Thoracic aorta (tissue), 2 donors: ENCODE measurements at regions not wholly inside any gene's neighbourhood (a gene's known extent, or its start where the extent isn't known, plus 50 kb on each side); places are given as distances from the start of the nearest gene placed in this dataset.

Experiments
- ATAC-seq: fragments of 150-250 bp; one replicate; pipeline ENCODE4 v1.8.0; 2017; ENCODE audit warnings: low read depth; ENCODE audit not compliant: insufficient number of reproducible peaks, low FRiP score
- DNase-seq: peaks from one replicate; pipeline ENCODE4 v3.0.0-alpha.2; 2020; ENCODE audit warnings: low spot score
- H3K27ac ChIP-seq, 2 donors: fragments of 200-600 bp; sonication (generic); 1 replicate in 1 of 2; 2 replicates in 1 of 2; pipeline ENCODE4 v1.5.1; 2016; ENCODE audit warnings: mild to moderate bottlenecking in 2 of 2, moderate library complexity in 2 of 2
- H3K27me3 ChIP-seq: fragments of 200-600 bp; sonication (generic); replicated peaks from 2 replicates; pipeline ENCODE4 v1.6.0; 2016; ENCODE audit warnings: mild to moderate bottlenecking; ENCODE audit not compliant: insufficient read depth
- H3K36me3 ChIP-seq: fragments of 200-600 bp; sonication (generic); one replicate; pipeline ENCODE4 v1.5.1; 2016
- H3K4me1 ChIP-seq, 2 donors: fragments of 200-600 bp; sonication (generic); 1 replicate in 1 of 2; 2 replicates in 1 of 2; pipeline versions ENCODE4 v1.5.1 to v1.6.0; 2016; ENCODE audit warnings: low read depth in 2 of 2, mild to moderate bottlenecking in 1 of 2; ENCODE audit not compliant: control insufficient read depth in 1 of 2
- H3K4me3 ChIP-seq: fragments of 200-600 bp; sonication (generic); 2 replicates; pipeline ENCODE4 v1.5.1; 2016; ENCODE audit warnings: mild to moderate bottlenecking
- H3K9me3 ChIP-seq: fragments of 200-600 bp; sonication (generic); 2 replicates; pipeline ENCODE4 v1.5.1; 2016
- TF ChIP-seq, protein P1 (sequence below): fragments of 200-600 bp; sonication (generic); IDR thresholded peaks from one replicate; pipeline ENCODE4 v1.5.1; 2019; ENCODE audit warnings: antibody characterized with exemption

DNA sequence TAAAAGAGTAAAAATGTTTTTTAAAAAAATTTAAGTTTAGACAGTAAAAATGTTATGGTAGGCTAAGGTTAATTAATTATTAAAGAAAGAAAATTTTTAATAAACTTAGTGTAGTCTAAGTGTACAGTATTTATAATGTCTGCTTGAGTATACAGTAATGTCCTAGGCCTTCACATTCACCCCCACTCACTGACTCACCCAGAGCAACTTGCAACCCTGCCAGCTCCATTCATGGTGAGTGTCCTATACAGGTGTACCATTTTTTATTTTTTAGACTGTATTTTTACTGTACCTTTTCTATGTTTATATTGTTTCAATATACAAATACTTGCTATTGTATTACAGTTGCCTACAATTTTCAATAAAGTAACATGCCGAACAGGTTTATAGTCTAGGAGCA, 234.1 kb downstream of the AUH start:
- Histone ChIP-seq H3K27me3 (no peaks in the 10 kb centered on the region), H3K27ac (no peak overlapping the region), H3K4me3 (no peak overlapping the region), H3K36me3 (no peaks in the 10 kb centered on the region), H3K9me3 (no peaks in the 10 kb centered on the region), H3K4me1 (no peaks in the 10 kb centered on the region)
- DNase-seq (no peak), ATAC-seq (no peak)
- TF ChIP-seq, protein P1, sequence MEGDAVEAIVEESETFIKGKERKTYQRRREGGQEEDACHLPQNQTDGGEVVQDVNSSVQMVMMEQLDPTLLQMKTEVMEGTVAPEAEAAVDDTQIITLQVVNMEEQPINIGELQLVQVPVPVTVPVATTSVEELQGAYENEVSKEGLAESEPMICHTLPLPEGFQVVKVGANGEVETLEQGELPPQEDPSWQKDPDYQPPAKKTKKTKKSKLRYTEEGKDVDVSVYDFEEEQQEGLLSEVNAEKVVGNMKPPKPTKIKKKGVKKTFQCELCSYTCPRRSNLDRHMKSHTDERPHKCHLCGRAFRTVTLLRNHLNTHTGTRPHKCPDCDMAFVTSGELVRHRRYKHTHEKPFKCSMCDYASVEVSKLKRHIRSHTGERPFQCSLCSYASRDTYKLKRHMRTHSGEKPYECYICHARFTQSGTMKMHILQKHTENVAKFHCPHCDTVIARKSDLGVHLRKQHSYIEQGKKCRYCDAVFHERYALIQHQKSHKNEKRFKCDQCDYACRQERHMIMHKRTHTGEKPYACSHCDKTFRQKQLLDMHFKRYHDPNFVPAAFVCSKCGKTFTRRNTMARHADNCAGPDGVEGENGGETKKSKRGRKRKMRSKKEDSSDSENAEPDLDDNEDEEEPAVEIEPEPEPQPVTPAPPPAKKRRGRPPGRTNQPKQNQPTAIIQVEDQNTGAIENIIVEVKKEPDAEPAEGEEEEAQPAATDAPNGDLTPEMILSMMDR, result no peak

DNA sequence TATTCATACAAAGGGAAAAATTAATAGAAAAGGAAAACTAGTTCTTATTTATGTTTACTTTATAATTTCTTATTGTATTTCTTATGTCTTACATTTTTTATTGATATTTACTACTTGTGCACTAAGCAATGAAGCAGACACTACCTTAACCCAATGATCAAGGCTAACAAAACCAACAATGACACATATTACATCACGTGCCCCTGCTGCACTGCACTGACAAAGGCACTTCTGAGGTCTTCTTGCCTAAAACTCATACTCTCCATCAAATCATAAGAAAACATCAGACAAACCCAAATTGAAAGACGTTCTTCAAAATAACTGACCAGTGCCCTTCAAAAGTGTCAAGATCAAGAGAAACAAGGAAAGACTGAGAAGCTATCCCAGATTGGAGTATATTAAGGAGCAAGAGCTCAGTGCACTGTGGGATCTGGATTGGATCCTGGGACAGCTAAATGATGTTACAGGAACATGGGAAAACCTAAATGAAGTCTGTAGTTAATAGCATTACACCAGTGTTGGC, 230.9 kb downstream of the AUH start:
- TF ChIP-seq, protein P1, result no peak
- H3K27ac ChIP-seq, result no peak overlapping the region
- no peaks in the 10 kb centered on the region for H3K36me3 ChIP-seq
- H3K4me1 ChIP-seq, result no peaks in the 10 kb centered on the region
- DNase-seq (no peak), ATAC-seq (no peak)
- no peak overlapping the region for H3K4me3 ChIP-seq
- no peaks in the 10 kb centered on the region for H3K27me3 ChIP-seq
- H3K9me3 ChIP-seq, result no peaks in the 10 kb centered on the region

DNA sequence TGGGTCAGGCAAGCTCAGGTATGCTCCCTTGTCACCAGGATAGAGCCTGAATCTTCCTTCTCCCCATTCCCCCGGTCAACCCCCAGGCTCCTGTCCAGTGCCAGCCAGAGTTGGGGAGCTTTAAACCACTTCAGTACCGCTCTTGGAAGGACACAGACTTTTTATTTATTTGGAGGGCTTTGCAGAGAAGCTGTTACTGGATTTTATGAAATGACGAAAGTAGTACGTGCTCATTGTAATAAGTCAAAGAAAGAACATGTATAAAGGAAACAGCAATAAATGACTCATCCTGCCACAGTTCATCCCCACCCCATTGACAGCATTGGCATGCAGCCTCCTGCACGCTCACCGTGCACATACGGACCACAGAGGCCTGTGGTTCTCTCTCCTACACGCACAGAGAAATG, 230.3 kb downstream of the AUH start:
- DNase-seq (no peak), ATAC-seq (no peak)
- no peak overlapping the region for H3K27ac ChIP-seq
- H3K36me3 ChIP-seq, result no peaks in the 10 kb centered on the region
- H3K4me1 ChIP-seq, result no peaks in the 10 kb centered on the region
- TF ChIP-seq, protein P1, result no peak
- no peak overlapping the region for H3K4me3 ChIP-seq
- no peaks in the 10 kb centered on the region for H3K9me3 ChIP-seq
- no peaks in the 10 kb centered on the region for H3K27me3 ChIP-seq

DNA sequence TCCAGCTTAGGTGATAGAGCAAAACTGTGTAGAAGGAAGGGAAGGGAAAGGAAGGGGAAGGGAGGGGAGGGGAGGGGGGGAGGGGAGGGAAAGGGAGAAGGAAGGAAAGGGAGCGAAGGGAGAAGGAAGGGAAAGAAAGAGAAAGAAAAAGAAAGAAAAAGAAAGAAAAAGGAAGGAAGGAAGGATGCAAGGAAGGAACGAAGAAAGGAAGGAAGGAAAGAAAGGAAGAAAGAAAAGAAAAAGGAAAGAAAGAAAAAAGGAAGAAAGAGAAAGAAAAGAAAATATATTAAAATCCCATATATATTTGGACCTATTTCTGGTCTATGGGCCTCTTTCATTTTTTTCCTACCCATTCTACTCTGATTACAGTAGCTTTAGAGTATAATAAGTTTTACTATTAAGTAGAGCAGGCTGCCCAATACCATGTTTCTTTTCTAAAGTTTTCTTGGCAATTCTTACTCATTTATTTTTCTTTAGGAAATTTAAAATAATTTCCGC, 229.1 kb downstream of the AUH start:
- H3K36me3 ChIP-seq, result no peaks in the 10 kb centered on the region
- DNase-seq, result no peak
- no peaks in the 10 kb centered on the region for H3K9me3 ChIP-seq
- H3K4me1 ChIP-seq, result no peaks in the 10 kb centered on the region
- H3K27ac ChIP-seq, result no peak overlapping the region
- H3K27me3 ChIP-seq, result no peaks in the 10 kb centered on the region
- ATAC-seq, result no peak
- TF ChIP-seq, protein P1, result no peak
- no peak overlapping the region for H3K4me3 ChIP-seq

DNA sequence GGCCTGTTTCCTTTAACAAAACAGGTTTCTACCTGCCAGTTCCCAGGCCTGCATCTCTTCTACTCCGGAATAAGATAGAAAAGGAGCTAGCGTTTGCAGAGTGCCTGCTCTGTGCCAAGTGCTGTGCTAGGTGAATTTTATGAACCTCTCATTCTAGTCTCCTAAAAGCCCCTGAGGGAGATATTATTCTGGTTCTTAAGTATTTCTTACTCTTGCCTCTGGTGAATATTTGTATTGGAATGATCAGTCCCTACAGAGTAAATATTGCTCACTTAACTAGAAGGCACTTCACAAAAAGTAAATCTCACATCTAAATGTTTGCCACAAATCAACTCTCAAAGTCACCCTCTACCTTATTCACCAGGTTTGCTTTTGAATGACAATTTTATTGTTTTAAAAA, 227.1 kb downstream of the AUH start:
- DNase-seq, result no peak

More for the DNA sequence above, 227.1 kb downstream of the AUH start:
- TF ChIP-seq, protein P1, result no peak
- Histone ChIP-seq H3K27me3 (no peaks in the 10 kb centered on the region), H3K4me1 (no peaks in the 10 kb centered on the region), H3K27ac (no peak overlapping the region), H3K36me3 (no peaks in the 10 kb centered on the region), H3K9me3 (no peaks in the 10 kb centered on the region), H3K4me3 (no peak overlapping the region)
- no peak for ATAC-seq
